ENCODE measurements at regions not wholly inside any gene's neighbourhood (a gene's known extent, or its start where the extent isn't known, plus 50 kb on each side); places are given as distances from the start of the nearest gene placed in this dataset.

DNA sequence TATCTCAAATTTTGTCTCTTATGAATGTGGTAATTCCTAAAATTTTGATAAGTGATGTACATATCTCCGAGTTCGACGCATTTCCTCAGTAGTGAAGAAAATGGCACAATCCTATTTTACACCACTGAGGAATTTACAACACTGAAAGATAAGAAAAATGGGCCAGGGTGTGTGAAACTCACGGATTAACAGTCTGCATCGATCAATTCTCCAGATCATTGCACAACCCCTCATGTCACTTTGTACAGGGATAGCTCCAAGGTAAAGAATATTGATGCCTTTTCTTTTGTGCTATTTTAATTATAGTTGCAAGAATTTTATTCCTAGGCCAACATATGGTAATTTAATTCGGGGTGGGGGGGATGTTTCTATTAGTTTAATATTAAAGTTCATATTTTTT lies 268.7 kb upstream of the VCX3A start:
- no peak for DNase-seq (ENCODE audit: low spot score in 2 of 2)
- WGBS, 2 donors = 92% methylated on average over 6 of the region's 6 CpGs
- Histone ChIP-seq H3K27me3 (no peaks in the 10 kb centered on the region), H3K36me3 (no peaks in the 10 kb centered on the region), H3K27ac (no peak overlapping the region), H3K4me1 (no peaks in the 10 kb centered on the region), H3K4me3 (no peak overlapping the region), H3K9me3 (no peaks in the 10 kb centered on the region)
- no peak for TF ChIP-seq POLR2A (IDR thresholded peaks at IDR 0.05)
- no peak for TF ChIP-seq EP300 (IDR thresholded peaks at IDR 0.05)
- TF ChIP-seq, protein P1, sequence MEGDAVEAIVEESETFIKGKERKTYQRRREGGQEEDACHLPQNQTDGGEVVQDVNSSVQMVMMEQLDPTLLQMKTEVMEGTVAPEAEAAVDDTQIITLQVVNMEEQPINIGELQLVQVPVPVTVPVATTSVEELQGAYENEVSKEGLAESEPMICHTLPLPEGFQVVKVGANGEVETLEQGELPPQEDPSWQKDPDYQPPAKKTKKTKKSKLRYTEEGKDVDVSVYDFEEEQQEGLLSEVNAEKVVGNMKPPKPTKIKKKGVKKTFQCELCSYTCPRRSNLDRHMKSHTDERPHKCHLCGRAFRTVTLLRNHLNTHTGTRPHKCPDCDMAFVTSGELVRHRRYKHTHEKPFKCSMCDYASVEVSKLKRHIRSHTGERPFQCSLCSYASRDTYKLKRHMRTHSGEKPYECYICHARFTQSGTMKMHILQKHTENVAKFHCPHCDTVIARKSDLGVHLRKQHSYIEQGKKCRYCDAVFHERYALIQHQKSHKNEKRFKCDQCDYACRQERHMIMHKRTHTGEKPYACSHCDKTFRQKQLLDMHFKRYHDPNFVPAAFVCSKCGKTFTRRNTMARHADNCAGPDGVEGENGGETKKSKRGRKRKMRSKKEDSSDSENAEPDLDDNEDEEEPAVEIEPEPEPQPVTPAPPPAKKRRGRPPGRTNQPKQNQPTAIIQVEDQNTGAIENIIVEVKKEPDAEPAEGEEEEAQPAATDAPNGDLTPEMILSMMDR (IDR thresholded peaks at IDR 0.05) = no peak

DNA sequence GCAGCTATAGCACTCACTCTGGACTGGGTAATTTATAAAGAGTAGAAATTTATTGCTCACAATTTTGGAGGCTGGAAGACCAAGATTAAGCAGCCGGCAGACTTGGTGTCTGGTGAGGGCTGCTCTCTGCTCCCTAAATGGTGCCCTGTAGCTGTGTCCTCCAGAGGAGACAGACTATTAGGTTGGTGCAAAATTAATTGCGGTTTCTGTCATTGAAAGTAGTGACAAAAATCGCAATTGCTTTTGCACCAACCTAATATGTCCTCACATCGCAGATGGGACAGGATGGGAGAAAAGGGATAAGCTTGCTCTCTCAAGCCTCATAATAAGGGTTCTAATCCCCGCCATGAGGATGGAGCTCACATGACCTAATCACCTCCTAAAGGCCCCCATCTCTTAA lies 258.1 kb upstream of the VCX3A start:
- DNase-seq (ENCODE audit: low spot score in 2 of 2) = no peak
- 94% methylated on average over 5 of the region's 5 CpGs for WGBS, 2 donors
- Histone ChIP-seq H3K36me3 (no peaks in the 10 kb centered on the region), H3K4me3 (no peak overlapping the region), H3K27ac (no peak overlapping the region), H3K27me3 (no peaks in the 10 kb centered on the region), H3K9me3 (no peaks in the 10 kb centered on the region), H3K4me1 (no peaks in the 10 kb centered on the region)
- TF ChIP-seq EP300 (IDR thresholded peaks at IDR 0.05) (no peak), POLR2A (IDR thresholded peaks at IDR 0.05) (no peak)
- TF ChIP-seq, protein P1 (IDR thresholded peaks at IDR 0.05) = no peak

DNA sequence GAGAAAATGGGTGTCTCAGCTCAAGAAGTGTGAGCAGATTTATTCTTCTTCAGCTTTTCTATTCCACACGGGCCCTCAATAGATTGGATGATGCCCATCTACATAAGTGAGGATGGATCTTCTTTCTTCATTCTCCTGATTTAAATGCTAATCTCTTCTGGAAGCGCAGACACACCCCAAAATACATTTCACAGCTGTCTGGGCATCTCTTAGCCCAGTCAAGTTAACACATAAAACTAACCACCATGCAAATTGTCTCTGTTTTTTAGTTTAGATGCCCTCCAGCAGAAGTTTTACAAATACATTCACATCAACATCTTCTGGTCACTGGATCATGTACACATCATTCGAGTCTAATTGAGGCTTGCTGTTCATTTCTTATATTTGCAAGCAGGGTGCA lies 249.0 kb upstream of the VCX3A start:
- DNase-seq (ENCODE audit: low spot score in 2 of 2) = no peak
- Histone ChIP-seq H3K27me3 (no peaks in the 10 kb centered on the region), H3K9me3 (no peaks in the 10 kb centered on the region), H3K36me3 (no peaks in the 10 kb centered on the region), H3K27ac (no peak overlapping the region), H3K4me1 (no peaks in the 10 kb centered on the region), H3K4me3 (no peak overlapping the region)
- TF ChIP-seq POLR2A (IDR thresholded peaks at IDR 0.05) = no peak
- no peak for TF ChIP-seq EP300 (IDR thresholded peaks at IDR 0.05)
- WGBS, 2 donors = 73 to 86% methylated on average over 3 of the region's 3 CpGs

DNA sequence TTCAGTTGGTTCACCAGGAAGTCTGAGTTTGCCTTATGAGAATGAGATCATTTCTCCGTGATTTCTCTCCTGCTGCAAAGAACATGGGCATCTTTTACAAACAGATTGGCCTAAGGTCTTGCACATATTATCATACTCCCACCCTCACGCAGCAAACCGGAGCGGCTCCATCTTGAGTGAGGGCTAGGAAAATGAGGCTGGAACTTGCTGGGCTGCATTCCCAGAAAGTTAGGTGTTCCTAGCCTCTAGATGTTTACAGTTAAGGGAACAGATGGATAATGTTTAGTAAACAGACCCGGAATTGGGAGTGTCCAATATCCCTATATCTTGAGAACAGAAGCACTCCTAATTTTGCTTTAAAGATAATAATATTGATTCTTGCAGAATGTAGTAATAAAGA lies 247.9 kb upstream of the VCX3A start:
- TF ChIP-seq POLR2A (IDR thresholded peaks at IDR 0.05) (no peak), EP300 (IDR thresholded peaks at IDR 0.05) (no peak)
- TF ChIP-seq, protein P1 (IDR thresholded peaks at IDR 0.05) = no peak
- Histone ChIP-seq H3K4me3 (no peak overlapping the region), H3K9me3 (no peaks in the 10 kb centered on the region), H3K27ac (no peak overlapping the region), H3K4me1 (no peaks in the 10 kb centered on the region), H3K36me3 (no peaks in the 10 kb centered on the region), H3K27me3 (no peaks in the 10 kb centered on the region)
- DNase-seq (ENCODE audit: low spot score in 2 of 2) = no peak
- WGBS, 2 donors = 82 to 89% methylated on average over 5 of the region's 5 CpGs

GRCh38 chrX:6778544-6779503 lies 243.9 kb upstream of the VCX3A start:
- H3K36me3 ChIP-seq = no peaks in the 10 kb centered on the region
- DNase-seq (ENCODE audit: low spot score in 2 of 2) = no peak
- no peak for TF ChIP-seq POLR2A (IDR thresholded peaks at IDR 0.05)
- peak in 1 of 2 donors; percentile 49 for TF ChIP-seq EP300 (IDR thresholded peaks at IDR 0.05)
- TF ChIP-seq, protein P1 (IDR thresholded peaks at IDR 0.05) = no peak
- peak overlapping the region in 1 of 4 donors; percentile 42 for H3K27ac ChIP-seq
- no peaks in the 10 kb centered on the region for H3K9me3 ChIP-seq
- WGBS, 2 donors = 24 to 26% methylated on average over 22 of the region's 22 CpGs
- no peaks in the 10 kb centered on the region for H3K4me1 ChIP-seq
- no peaks in the 10 kb centered on the region for H3K27me3 ChIP-seq
- no peak overlapping the region for H3K4me3 ChIP-seq

All from tibial nerve (tissue), 4 donors.